ENCODE measurements at regions not wholly inside any gene's neighbourhood (a gene's known extent, or its start where the extent isn't known, plus 50 kb on each side); places are given as distances from the start of the nearest gene placed in this dataset.

GRCh38 chr13:74895042-74895796 lies 586.8 kb downstream of the TBC1D4 start (continued):
- TF ChIP-seq ZBTB11 (CRISPR knock-in tag; IDR thresholded peaks at IDR 0.05) (no peak), ZBED1 (IDR thresholded peaks at IDR 0.05; ENCODE audit: borderline replicate concordance) (no peak), ZBTB33 (IDR thresholded peaks at IDR 0.05) (no peak), BRCA1 (IDR thresholded peaks at IDR 0.05; ENCODE audit: low read depth, low read length) (no peak), TAF1 (IDR thresholded peaks at IDR 0.05; ENCODE audit: borderline replicate concordance, low read depth, low read length) (no peak), RAD51 (IDR thresholded peaks at IDR 0.05) (no peak), CHD1 (IDR thresholded peaks at IDR 0.05; ENCODE audit: low read depth, low read length) (no peak), ESRRA (IDR thresholded peaks at IDR 0.05; ENCODE audit: low read length) (no peak), TCF12 (IDR thresholded peaks at IDR 0.05; ENCODE audit: low read depth, low read length) (no peak)
